IPS-18c (cell line): ENCODE measurements at regions not wholly inside any gene's neighbourhood (a gene's known extent, or its start where the extent isn't known, plus 50 kb on each side); places are given as distances from the start of the nearest gene placed in this dataset.

Source experiments
- H3K4me3 ChIP-seq: 2 replicates; pipeline ENCODE4 v1.7.0; 2013; ENCODE audit warnings: low read depth, mild to moderate bottlenecking, low read length, moderate library complexity; ENCODE audit not compliant: insufficient read depth
- H3K9me3 ChIP-seq: one replicate; pipeline ENCODE4 v1.6.1; 2013; ENCODE audit warnings: mild to moderate bottlenecking, low read length, moderate library complexity; ENCODE audit not compliant: control insufficient read depth, insufficient read depth

- no peaks in the 10 kb centered on the region for H3K9me3 ChIP-seq
- H3K4me3 ChIP-seq: no peak overlapping the region
Measured at GRCh38 chr2:6211236-6211635, 519.1 kb downstream of the SOX11 start.

GRCh38 chr2:6212491-6212890, 520.3 kb downstream of the SOX11 start:
- no peaks in the 10 kb centered on the region for H3K9me3 ChIP-seq
- no peak overlapping the region for H3K4me3 ChIP-seq

DNA sequence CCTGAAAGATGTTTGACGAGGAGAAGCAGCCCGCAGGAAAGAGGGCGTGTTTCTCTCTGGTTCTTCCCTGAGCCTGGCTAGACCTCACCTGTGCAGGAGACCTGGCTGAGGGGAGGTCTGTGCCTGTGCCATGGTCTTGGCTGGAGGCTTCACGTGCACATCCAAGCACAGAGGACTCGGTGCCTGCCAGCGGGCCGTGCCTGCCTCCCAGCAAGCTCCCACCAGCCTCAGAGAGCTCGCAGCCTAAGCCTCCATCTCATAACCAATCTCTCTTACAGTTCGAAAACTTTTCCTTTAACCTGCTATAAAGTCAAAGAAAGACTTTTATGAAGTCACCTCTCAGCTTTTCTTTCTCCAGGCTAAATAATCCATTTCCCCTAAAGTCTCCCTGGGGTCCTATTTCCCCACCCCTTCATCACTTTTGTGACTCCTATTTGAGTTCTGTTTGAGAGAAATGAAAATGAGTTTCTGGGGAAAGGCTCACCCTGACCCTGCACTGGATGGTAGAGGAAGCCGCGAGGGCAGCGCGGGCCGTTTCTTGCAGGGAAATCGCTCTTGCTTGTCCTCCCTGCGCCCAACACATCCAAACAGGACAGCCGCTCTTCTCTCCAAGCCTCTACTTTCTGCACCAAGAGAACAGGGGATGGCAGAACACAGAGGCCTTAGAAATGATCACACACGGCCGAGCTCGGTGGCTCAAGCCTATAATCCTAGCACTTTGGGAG, 521.0 kb downstream of the SOX11 start:
- H3K9me3 ChIP-seq: no peaks in the 10 kb centered on the region

GRCh38 chr2:6214471-6214870, 522.3 kb downstream of the SOX11 start:
- Histone ChIP-seq H3K9me3 (no peaks in the 10 kb centered on the region), H3K4me3 (no peak overlapping the region)

More for the DNA sequence above, 521.0 kb downstream of the SOX11 start:
- no peak overlapping the region for H3K4me3 ChIP-seq

- Histone ChIP-seq H3K9me3 (no peaks in the 10 kb centered on the region), H3K4me3 (no peak overlapping the region)
Measured at GRCh38 chr2:6215053-6215452, 522.9 kb downstream of the SOX11 start.

DNA sequence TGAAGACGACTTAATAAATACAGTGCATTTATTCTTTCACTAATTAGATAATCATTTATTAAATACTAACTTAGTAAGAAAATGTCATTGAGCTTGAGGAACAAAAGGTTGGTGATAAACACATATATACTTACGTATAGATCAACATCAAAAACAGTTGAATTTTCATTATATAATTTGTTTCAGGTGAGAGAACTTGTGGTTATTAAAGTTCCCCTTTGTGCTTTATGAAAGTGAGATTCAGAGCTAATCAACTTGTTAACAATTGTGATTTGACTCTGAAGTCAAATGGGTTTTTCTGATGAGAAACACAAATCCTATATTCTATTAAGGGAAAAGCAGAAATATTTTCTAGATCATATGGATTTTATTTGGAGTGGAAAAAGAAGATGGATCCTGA, 524.0 kb downstream of the SOX11 start:
- Histone ChIP-seq H3K9me3 (no peaks in the 10 kb centered on the region), H3K4me3 (no peak overlapping the region)

DNA sequence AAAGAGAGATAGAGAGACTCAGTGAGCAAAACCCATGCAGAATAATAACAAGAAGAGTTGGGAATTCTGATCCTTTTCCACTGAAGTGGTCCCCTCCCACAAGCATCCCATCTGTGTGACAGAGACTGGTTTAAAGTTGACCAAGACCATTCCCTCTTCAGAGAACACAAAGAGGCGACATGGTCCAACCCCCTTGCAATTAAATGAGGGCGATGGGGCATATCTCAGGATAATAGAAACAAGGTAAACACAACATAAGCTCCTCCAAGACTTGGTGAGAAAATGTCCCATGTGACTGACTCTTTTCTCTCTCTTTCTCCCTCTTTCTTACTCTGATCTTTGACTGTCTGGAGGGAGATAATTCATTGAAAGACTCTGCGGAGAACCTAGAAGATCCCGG, 526.7 kb downstream of the SOX11 start:
- Histone ChIP-seq H3K4me3 (no peak overlapping the region), H3K9me3 (no peaks in the 10 kb centered on the region)

DNA sequence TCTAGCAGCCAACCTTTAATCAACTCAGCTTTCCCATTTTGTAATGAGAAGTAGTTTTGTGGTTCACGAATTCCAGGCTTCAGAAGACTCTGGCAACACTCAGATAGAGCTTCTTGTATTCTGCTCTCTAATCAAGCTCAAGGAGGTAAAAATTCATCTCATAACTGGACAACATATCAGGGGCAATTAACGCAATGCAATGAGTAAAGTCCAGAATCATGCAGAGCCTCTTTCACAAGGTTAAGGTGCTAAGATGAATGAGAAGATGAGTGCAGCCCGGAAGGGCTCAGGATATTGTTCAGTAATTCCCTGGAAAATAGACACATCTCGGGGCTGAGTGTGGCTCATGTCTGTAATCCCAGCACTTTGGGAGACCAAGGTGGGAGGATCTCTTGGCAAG, 527.7 kb downstream of the SOX11 start:
- no peaks in the 10 kb centered on the region for H3K9me3 ChIP-seq

GRCh38 chr2:6222296-6222695, 530.1 kb downstream of the SOX11 start:
- Histone ChIP-seq H3K9me3 (no peaks in the 10 kb centered on the region), H3K4me3 (no peak overlapping the region)

More for the DNA sequence above, 527.7 kb downstream of the SOX11 start:
- H3K4me3 ChIP-seq: no peak overlapping the region

GRCh38 chr2:6224267-6224666, 532.1 kb downstream of the SOX11 start:
- Histone ChIP-seq H3K4me3 (no peak overlapping the region), H3K9me3 (no peaks in the 10 kb centered on the region)

DNA sequence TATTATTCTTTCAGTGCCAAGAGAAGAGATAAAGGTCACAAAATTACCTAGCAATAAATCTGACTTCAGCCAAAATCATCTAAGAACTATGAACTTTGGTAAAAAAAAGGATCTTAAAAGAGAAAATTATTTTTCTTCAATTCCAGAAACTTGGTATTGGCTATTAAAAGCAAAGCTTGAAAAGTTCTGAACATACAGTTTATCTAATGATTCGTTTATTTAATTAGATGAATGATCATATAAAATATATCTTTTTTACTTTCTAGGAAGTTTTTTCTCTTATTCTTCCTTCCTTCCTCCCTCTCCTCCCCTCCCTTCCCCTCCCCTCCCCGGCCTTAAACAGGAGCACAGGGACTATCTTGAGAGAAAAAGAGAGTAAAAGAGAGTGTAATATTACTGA, 536.1 kb downstream of the SOX11 start:
- Histone ChIP-seq H3K4me3 (no peak overlapping the region), H3K9me3 (no peaks in the 10 kb centered on the region)

DNA sequence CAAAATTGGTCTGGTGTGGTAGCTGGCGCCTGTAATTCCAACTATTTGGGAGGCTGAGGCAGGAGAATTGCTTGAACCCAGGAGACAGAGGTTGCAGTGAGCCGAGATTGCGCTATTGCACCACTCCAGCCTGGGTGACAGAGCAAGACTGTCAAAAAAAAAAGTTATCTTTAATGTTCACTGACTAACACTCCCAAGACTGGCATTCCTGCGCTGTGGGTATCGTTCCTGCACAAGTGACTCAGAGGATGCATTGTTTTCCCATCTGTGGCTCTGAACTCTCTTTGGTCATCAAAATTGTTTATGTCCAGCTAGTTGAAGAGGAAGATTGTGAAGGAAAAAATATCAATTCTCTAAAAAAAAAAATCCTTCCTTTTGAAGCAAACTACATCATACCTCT, 539.0 kb downstream of the SOX11 start:
- no peaks in the 10 kb centered on the region for H3K9me3 ChIP-seq

DNA sequence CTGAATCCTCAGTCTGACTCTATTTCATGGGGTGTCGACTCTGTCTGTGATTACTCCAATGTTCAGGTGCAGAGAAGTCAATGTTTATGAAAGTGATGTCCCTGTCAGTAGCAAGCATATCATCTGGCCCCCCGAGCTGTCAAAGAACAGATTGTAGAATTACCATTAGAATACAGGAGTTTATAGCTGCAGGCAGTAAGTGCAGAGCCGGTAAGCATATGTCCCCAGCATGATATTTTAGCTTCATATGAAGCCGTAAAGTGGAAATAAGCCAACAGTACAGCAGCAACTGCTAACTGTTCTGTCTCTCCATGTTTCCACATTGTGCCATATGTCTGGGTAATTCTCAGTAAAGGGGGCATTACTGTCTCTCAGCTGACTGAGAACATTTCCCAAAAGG, 541.8 kb downstream of the SOX11 start:
- Histone ChIP-seq H3K9me3 (no peaks in the 10 kb centered on the region), H3K4me3 (no peak overlapping the region)

More for the DNA sequence above, 539.0 kb downstream of the SOX11 start:
- no peak overlapping the region for H3K4me3 ChIP-seq

GRCh38 chr2:6234702-6235101, 542.5 kb downstream of the SOX11 start:
- Histone ChIP-seq H3K9me3 (no peaks in the 10 kb centered on the region), H3K4me3 (no peak overlapping the region)

DNA sequence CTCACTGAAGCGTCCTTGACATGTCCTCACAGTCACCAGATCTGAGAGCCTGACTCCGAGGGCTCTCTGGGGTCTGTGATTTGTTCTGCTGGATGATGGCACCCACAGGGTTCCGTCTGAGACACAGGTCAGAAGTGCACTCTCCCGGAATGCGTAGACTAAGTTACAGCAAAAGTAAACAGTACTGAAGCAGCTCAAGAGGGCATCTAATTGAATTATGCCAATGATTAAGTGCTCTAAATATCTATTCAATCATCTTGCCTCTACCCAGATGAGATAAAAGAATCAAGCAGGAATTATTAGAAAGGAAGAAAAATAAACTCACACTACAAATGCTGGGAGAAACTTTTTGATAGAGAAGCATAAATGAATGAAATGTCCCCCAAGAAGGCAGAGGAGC, 544.1 kb downstream of the SOX11 start:
- Histone ChIP-seq H3K4me3 (no peak overlapping the region), H3K9me3 (no peaks in the 10 kb centered on the region)

DNA sequence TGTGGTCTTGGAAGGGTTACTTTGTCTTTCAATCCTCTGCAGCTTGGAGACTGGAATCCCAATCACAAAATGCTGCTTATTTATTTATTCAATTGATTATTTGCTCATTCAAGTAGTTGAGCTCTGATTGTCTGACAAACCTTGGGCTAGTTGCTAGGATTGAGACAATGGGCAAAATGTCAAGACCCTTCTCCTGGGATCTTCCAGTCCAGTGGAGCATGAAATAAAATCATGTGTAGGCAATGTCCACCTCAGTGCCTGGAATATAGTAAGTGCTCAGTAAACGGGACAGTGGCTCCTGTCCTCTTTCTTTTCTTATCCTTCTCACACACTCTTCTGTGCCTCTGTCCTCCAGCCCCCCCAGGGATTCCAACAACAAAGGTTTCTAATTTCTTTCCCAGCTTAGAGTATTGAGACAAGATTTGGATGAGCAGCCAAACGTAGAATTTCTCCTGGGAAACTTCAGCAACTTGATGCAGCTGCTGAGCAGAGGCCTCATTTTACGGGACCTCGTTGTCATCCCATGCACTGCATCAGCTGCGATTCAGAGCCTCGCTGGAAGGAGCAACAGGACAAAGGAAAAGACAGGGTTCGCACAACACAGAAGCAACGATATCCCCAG, 545.0 kb downstream of the SOX11 start:
- Histone ChIP-seq H3K4me3 (no peak overlapping the region), H3K9me3 (no peaks in the 10 kb centered on the region)

DNA sequence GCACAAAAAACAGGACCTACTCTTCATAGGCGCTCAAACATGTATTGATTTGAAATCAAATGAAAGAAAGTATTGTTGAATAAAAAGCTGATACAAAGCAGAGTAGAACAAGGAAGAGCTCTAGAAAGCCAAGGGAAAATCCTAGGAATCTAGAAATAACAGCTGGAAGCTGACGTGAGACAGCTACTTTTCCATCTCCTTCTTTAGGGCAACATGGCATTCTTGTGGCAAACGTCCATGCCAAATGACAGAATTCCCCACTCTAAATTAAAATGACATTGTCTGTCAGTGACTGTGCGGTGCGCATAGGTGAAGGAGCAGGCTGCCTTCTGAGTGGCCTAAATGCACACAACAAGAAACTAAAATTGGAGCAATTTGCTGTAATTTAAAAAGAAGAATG, 557.4 kb downstream of the SOX11 start:
- H3K4me3 ChIP-seq: no peak overlapping the region
- no peaks in the 10 kb centered on the region for H3K9me3 ChIP-seq

DNA sequence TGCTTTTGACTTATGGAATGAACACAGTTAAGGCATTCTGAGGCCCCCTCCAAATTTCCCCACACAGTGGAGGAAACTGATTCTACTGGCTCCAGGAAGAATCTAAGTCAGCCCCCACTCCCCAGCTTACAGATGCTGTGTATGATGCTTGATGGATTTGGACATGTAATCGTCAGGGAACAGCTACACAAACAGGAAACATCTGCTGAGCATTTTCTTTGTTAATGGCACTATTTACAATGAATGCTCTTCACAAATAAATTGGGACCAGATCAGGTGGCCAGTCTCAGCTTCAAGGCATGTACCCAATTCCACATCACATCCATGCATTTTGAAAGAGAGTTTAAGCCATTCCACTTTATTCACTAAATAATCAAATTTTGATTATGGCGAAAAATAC, 562.3 kb downstream of the SOX11 start:
- no peak overlapping the region for H3K4me3 ChIP-seq

DNA sequence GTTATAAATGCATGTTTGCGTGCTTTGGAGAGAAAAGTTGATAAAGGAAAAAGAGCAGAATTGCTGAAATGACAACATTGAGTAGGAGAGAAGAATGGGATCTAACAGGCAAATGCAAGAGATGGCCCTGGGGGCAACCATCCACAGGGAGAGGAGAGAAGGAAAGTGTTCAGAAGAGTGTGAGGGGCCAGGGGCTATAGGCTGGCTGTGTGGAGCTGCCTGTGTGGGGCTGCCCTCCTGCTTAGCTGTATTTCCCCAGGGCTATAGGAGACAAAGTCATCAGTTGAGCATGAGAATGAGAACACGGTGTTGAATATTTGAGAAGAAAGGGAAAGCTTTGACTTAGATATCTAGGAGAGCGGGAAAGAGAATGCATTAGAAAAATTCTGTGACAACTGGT, 572.0 kb downstream of the SOX11 start:
- no peak overlapping the region for H3K4me3 ChIP-seq
- H3K9me3 ChIP-seq: peaks cover 4% of the 10 kb centered on the region

More for the DNA sequence above, 562.3 kb downstream of the SOX11 start:
- no peaks in the 10 kb centered on the region for H3K9me3 ChIP-seq
